Spleen (tissue), 7 donors: ENCODE measurements at regions not wholly inside any gene's neighbourhood (a gene's known extent, or its start where the extent isn't known, plus 50 kb on each side); places are given as distances from the start of the nearest gene placed in this dataset.

Source experiments
- POLR2AphosphoS5 ChIP-seq, 3 donors: sonication (generic); formaldehyde crosslinking; IDR thresholded peaks; one replicate each; pipeline ENCODE4 v1.5.1; 2017; ENCODE audit warnings: antibody characterized with exemption in 3 of 3
- TF ChIP-seq, protein P1 (sequence below), 11 experiments: fragments of 200-600 bp in 7 of 11; fragments of 450-650 bp in 4 of 11; sonication (generic) in 4 of 11; IDR thresholded peaks in 8 of 11; conservative IDR thresholded peaks in 3 of 11; 1 replicate in 7 of 11; 2 replicates in 4 of 11; pipeline versions ENCODE4 v1.4.0 to v1.8.0; 2016 to 2021; ENCODE audit warnings: antibody characterized with exemption in 11 of 11, inconsistent platforms in 4 of 11, mild to moderate bottlenecking in 1 of 11
- donor health status: DM: no; HTN: no; CAD: no; lungs with moderate emphysema.
- donor health status: DM: no; HTN: no; CAD: no.
- donor health status: DM: no; HTN: no; CAD: no.

DNA sequence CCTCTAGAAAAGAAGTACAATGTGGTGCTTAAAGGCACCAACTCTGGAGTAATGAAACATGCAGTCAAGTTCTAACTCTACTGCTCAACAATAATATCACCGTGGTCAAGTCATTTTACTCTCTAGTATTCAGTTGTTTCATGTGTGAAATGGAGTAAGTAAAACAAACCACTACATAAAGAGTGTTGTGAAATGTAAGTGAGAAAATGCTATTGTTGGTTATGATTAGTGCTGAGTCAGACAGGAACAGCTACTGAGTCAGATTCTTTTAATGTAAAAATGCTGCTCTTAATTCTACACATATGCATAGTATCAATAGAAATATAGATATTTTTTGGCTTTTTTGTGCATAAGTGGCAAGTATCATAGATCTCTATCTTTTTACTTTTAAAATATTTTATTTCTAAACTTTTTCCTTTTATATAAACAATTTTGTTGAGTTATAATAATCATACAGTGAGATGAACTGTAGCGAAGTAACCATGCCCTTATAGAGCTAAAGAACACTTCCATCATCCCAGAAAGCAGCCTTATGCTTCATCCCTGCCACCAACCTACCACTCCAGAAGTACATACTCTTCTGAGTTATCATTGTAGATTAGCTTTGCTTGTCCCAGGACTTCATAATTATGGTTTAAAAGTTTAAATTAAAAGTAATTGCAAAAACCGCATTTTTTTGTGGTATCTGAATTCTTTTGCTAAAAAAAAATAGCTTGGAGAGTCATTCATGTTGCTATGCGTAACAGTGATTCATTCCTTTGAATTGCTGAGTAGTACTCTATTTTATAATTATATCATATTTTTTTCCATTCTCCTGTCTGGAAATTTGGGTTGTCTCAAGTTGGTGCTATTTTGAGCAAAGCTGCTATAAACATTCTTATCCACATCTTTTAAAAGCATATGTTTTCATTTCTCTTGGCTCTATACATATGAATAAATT is 548.2 kb upstream of the CLINT1 start:
- TF ChIP-seq POLR2AphosphoS5 (IDR thresholded peaks at IDR 0.05), result no peak
- TF ChIP-seq, protein P1, sequence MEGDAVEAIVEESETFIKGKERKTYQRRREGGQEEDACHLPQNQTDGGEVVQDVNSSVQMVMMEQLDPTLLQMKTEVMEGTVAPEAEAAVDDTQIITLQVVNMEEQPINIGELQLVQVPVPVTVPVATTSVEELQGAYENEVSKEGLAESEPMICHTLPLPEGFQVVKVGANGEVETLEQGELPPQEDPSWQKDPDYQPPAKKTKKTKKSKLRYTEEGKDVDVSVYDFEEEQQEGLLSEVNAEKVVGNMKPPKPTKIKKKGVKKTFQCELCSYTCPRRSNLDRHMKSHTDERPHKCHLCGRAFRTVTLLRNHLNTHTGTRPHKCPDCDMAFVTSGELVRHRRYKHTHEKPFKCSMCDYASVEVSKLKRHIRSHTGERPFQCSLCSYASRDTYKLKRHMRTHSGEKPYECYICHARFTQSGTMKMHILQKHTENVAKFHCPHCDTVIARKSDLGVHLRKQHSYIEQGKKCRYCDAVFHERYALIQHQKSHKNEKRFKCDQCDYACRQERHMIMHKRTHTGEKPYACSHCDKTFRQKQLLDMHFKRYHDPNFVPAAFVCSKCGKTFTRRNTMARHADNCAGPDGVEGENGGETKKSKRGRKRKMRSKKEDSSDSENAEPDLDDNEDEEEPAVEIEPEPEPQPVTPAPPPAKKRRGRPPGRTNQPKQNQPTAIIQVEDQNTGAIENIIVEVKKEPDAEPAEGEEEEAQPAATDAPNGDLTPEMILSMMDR (IDR thresholded peaks at IDR 0.05 in 8 of 11, conservative IDR thresholded peaks at IDR 0.05 in 3 of 11), result no peak
